Renal pelvis (tissue), 1 donor: ENCODE measurements at regions not wholly inside any gene's neighbourhood (a gene's known extent, or its start where the extent isn't known, plus 50 kb on each side); places are given as distances from the start of the nearest gene placed in this dataset.
"Not testable (repeated sequence)": the region's sequence is repeated elsewhere in the genome, so short reads cannot be mapped to it uniquely, and the experiment has no call there.

Experiments used
- DNase-seq: peaks from one replicate; pipeline ENCODE4 v3.0.0-alpha.2; 2013

DNA sequence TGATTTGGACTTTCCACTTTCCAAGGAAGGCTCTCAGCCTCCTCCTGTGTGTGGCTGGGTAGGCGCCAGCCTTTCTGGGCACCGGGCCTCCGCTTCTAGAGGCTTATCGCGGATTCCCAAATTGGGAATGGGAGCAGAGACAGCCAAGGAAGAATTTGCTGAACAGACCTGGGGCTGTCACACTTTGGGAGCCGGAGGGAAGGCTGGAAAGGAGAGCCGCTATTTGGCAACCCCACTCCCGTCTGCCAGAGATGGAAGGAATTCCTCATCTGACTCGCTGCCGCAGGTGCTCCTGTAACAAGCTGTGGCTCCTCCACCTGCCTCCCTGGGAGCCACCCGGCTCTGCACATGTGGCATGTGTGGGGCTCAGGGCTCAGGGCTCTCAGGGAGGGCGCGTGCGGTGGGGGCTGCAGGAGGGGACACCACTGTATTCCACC lies 50.8 kb upstream of the ECHDC3 start:
- no peak for DNase-seq

DNA sequence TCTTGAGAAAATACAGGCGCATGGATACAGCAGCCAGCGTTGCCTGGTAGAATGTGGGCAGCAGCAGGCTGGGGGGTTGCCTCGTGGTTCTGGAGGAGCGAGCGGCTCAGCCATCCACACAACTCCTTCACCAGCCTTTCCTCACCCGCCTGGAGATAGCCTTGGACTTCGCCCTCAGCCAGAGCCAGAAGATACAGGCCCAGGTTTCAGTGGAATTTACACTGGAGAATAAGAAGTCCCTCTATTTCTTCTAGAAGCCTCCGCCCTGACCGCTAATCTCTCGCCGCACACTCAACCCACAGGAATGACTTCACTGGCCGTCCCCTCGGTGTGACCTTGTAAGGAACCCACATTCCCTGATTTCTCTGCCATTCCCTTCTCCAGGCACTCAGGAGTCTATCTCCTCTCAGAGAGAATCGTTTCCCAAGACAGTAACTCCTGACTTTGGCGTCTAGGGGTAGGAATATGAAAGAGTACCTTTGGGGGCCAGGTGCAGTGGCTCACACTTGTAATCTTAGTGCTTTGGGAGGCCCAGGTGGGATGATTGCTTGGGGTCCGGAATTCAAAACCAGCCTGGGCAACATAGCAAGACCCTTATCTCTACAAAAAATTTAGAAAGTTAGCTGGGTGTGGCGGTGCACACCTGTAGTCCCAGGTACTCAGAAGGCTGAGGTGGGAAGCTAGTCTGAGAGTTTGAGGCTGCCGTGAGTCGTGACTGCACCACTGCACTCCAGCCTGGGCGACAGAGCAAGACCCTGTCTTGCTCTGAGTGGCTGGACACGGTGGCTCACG lies 52.0 kb upstream of the ECHDC3 start:
- no peak for DNase-seq

DNA sequence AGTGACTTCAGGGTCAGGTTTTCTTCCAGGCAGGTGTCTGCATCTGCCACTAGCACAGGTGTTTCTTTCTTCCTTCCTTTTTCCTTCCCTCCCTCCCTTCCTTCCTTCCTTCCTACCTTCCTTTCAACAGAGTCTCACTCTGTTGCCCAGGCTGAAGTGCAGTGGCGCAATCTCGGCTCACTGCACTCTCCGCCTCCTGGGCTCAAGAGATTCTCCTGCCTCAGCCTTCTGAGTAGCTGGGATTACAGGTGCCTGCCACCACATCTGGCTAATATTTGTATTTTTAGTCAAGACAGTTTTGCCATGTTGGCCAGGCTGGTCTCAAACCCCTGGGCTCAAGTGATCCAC lies 53.8 kb upstream of the ECHDC3 start:
- not testable (repeated sequence) for DNase-seq

DNA sequence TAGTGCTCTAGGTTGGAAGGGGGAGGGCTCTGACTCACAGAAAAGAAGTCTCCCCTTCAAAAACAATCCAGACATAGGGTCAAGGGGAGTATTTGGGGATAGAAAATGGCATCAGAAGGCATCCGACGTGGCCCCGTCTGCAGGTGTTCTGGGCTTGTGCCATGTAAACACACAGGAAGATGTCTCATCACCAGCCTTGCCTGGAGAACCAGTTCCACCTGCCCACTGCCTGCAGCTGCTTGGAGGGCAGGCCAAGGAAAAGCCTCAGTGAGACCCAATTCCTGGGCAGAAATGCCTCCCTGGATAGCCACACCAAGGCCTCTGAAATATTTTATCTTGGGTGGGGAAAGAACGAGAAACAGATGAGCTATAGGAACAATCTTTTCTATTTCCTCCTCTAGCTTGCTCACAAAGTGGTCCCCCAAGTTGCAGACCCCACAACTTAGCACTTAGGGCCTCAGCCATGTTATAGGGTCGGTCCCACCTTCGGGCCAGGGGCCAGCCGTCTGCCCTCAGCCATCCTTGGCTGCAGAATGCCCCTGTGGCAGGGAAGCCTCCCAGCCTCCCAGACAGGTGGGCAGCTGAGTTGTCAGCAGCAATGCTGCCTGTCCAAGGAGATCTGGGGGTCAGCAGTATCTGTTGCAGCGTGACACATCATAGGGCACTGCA lies 54.3 kb upstream of the ECHDC3 start:
- no peak for DNase-seq

DNA sequence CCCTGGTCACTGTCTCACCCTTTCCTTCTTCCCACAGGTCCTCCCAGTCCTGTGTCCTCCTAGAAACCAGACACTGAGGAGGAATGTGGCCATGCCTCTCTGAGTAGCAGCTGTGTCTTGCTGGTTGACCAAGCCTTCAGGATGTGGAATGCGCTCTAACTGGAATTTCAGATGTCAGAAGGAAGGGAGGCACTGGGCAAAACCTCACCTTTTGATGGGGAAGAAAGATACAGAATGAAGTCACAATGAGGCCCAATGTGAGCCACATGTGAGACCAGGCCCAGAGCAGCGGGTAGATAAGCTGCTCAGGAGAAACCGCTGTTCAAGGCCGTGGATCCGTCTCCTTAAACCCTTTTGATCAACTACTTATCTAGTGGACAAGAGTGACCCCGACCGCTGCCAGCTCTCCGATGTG lies 54.8 kb upstream of the ECHDC3 start:
- DNase-seq, result peak; percentile 80

DNA sequence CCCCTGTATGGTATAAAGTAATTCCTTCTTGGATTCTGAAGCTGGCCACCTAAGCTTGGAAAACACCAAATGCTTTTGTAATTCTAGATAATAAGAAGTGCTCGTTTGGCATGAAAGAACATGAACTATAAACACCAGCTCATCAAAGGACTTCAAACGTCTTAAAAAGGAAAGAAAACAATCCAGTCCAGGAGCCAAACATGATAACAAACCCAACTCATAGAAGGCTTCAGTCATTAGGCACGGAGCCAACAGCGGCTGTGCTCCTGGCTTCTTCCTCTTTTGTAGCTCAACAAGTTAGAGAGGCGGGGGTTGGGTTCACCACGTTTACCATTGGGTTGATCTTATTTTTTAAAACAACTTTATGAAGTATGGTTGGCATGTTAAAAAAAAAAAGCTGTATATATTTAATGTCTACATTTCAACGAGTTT lies 56.4 kb upstream of the ECHDC3 start:
- peak; percentile 73 for DNase-seq

DNA sequence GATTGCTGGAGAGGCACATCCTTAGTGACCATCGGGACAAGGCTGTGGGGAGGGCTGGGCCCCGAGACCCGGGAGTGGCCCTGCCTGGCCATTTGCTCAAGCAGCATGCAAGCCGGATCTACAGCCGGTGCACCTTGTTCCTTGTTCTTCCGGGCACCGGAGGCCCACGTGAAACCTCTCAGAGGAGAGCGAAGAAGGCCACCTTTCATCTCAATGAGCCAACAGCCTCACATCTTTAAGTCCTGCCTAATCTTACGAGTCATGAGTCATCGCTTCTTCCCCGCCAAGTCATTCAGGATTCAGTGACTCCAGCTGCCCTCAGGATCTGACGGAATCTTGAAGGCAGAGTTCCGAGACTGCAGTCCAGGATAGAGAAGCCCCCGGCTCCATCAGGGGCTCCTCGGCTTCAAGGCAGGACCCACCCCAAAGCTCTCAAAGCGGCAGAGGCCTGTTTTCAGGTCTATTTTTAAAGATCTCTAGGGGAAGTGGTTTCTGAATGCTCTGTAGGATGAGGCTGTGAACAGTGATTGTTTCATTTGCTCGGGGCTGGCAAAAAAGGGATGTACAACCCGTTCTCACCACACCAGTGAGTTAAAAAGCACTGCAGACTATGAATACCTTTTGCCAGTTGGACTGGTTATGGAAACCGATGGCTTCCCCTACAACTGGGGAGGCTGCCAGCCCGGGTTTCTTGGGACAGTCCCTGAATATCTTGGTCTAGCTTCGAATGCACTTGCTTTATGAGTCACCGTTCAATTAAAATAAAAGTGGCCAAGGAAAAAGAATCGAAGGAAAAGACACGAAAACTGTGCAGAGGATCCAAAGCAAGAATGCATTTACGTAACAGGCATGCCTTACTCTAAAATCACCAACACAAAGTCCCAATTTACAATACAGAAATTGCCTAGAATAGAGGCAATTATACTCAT lies 57.2 kb upstream of the ECHDC3 start:
- DNase-seq, result no peak

DNA sequence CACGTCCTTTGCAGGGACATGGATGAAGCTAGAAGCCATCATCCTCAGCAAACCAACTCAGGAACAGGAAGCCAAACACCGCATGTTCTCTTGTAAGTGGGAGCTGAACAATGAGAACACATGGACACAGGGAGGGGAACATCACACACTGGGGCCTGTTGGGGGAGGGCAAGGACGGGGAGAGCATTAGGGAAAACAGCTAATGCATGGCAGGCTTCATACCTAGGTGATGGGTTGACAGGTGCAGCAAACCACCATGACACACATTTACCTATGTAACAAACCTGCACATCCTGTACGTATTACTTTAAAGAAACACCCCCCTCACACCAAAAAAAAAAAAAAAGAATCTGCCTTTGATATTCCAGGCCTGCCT lies 57.9 kb upstream of the ECHDC3 start:
- not testable (repeated sequence) for DNase-seq

DNA sequence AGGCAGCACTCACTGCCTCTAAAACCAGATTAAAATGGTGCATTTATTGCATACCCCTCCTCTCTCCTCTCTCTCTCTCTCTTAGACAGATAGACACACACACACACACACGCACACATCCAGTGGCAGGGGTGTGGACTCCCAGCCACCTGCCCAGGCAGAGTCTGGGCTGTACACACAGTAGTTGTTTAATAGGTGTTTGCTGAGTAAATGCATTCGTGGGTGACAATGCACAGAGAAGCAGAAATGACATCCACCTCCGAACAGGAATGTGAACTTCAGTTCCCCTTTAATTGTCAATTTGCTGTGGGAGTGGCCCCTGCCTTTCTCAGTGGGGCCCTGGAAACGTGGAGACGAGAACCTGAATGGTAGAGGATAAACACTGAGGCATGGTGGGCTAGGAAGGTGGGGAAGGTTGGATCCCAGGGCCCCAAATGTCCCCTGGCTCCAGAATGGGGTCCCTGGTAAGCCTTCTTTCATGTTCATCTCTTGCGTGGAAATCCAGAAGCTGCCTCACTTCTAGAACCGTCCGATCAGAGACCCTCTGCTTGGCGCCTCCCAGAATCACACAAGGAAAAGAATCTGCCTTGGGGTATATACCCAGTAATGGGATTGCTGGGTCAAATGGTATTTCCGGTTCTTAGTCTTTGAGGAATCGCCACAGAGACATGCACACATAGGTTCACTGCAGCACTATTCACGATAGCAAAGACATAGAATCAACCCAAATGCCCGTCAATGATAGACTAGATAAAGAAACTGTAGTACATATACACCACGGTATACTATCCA lies 58.5 kb upstream of the ECHDC3 start:
- no peak for DNase-seq

DNA sequence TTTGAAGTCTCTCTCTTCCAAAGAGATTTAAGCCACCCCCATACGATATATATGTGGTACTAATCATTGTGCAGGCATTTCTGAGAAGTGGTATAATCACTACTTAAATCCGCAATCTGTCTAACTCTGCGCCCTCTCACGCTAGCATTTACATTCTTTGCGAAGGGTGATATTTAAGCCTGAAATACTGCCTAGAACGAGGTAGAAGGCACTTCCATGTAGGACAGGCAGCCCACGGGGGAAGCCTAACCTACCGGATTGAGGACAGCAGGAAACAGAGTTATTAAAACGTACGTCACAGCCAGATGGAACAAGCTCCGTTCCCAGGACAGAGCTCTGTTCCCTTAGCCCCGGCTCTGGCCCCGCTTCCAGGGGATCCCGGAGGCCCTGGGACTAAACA lies 59.3 kb upstream of the ECHDC3 start:
- no peak for DNase-seq

DNA sequence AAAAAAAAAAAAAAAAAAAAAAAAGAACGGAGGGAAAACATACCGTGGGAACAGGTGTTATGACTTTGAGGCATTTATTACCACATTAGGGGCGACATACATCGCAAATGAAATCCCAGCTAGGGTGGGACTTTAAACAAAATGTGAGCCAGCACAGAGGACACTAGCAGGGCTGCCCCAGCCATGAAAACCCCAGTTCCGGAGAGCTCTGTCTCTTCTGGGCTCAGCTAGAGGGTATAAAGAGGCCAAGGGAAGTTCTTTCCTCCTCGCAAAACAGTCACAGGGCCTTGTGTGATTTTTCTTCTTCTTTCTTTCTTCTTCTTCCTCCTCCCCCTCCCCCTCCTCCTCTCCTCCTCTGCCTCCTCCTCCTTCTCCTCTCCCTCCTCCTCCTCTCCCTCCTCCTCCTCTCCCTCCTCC lies 59.9 kb upstream of the ECHDC3 start:
- DNase-seq, result no peak

DNA sequence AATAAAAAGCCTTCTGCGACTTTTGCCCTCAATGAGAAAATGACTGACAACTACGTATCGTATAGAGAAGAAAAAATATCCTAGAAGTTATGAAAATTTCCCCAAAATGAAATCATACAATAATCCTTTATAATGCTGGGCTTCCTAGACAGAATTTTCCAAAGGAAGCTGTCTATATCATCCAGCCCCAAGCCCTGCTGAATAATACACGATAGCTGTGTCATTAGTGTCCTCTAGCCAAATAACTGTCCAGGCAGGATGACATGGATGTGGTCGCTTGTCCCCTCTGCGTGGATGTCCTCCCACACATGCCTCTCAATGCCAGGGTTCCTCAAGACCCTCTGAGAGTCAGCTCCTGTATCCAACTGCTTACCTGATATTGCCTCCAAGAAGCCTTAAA lies 61.7 kb upstream of the ECHDC3 start:
- no peak for DNase-seq

DNA sequence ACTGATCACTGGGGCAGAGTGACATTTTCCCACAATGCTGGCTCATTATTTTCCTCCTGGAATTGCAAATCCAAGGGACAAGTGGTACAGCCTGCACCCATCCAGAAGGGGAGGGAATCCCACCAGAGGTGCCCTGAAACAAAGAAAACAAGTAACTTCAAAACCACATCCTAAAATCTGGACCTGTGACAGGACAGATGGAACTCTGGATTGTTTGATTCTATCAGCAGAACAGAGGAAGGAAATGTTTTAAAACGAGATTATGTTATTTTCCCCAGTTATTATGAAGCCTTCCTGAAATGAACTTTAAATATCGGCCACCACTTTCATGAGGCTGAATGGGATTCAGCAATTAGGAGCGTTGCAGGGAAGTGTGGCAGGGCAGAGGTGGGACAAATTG lies 62.2 kb upstream of the ECHDC3 start:
- DNase-seq, result no peak

DNA sequence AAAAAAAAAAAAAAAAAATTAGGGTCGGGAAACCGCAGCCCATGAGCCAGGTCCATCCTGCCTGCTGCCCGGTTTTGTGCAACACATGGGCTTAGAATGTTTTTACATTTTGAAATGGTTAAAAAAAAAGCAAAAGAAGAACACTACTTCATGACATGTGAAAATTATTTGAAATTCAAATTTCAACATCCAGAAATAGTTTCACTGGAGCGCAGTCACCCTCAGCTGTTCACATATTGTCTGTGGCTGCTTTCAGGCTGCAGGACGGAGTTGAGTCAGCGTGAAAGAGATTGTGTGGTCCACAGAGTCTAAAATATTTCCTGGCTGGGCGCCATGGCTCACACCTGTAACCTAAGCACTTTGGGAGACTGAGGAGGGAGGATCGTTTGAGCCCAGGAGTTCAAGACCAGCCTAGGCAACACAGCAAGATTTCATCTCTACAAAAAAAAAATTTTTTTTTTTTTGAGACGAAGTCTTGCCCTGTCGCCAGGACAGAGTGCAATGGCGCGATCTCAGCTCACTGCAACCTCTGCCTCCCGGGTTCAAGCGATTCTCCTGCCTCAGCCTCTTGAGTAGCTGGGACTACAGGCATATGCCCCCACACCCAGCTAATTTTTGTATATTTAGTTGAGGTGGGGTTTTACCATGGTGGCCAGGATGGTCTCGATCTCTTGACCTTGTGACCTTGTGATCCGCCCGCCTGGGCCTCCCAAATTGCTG lies 63.9 kb upstream of the ECHDC3 start:
- no peak for DNase-seq

DNA sequence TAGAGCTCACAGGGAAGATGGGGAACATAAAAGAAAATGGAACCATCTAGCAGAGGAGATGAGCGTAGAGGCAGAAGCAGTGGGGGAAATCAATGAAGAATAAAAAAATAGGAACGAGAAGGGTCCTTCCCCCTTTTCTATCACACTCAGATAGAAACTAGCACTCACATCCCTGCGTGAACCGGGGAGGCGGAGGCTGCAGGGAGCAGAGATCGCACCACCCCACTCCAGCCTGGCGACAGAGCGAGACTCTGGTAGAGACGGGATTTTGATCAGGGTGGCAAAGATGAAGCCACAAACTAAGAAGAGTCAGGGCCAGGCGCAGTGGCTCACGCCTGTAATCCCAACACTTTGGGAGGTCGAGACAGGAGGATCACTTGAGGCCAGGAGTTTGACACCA lies 64.7 kb upstream of the ECHDC3 start:
- no peak for DNase-seq

DNA sequence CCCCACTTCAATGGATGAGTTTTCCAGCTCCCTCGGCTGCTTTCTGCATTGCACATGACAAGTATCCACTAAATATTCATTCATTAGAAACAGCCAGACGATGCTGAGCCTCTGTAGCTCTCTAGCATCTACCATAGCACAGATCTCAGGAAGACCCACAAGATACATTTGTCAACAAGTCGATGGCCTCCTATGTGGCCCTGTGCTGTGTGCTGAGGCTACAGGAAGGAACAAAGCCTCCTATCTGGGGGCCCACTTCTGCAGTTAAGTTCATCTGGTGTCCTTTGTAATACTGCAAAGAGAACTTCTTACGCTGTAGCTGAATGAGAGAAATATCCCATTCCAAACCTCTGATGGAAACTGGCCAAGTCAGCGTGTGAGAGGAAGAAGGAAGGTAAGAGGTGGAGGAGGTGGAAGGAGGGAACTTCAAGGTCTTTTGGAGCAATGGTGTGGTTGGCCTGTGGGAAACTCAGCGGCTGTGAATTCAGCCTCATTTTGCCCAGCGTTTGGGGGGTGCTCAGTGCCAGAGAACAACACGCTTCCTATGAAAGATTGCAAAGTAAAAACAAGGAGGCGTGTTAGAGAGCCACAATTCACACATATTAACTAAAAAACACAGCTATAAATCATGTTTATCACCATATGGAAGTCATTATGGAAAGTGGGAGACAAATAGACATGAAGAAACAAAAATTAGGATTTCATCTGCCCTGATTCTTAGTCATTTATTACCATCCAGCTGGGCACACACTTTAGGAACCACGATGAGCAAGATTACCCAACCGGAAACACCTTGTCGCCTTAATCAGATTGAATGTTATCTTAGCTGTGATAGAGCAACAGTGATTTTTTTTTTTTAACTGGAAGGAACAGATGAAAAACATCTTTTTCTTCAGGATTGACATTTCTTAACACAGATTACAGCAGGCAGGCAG lies 62.2 kb upstream of the USP6NL start:
- peak; percentile 53 for DNase-seq

DNA sequence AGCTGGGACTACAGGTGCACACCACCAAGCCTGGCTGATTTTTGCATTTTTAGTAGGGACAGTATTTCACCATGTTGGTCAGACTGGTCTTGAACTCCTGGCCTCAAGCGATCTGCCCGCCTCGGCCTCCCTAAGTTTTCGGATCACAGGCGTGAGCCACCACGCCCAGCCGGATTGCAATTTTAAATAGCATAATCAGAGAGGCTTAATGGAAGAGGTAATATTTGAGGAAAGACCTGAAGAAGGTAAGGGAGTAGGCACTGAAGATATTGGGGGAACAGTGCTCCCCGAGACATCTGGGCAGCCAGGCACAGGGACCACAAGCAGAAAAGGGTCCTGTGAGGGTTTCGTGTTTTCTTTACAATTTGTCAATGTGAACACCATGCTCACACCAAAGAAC lies 61.4 kb upstream of the USP6NL start:
- DNase-seq, result no peak

DNA sequence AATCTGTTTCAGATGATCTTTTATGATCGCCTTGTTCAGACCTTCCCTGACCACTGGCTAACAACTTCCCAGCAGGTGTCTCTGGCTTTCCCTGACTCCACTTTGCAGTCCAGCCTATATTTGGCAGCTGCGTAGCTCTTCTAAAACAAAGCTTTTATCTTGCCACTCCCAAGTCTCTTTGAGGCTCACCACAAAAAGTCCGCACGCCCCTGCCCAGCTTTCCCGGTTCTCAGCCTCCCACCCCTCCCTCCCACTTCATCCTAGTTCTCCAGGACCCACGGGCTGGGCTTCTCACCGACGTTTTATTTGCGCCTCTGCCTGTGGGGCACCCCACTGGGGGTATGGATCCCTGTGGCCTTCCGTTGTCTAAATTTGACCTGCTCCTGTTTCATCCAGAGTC lies 58.9 kb upstream of the USP6NL start:
- no peak for DNase-seq

DNA sequence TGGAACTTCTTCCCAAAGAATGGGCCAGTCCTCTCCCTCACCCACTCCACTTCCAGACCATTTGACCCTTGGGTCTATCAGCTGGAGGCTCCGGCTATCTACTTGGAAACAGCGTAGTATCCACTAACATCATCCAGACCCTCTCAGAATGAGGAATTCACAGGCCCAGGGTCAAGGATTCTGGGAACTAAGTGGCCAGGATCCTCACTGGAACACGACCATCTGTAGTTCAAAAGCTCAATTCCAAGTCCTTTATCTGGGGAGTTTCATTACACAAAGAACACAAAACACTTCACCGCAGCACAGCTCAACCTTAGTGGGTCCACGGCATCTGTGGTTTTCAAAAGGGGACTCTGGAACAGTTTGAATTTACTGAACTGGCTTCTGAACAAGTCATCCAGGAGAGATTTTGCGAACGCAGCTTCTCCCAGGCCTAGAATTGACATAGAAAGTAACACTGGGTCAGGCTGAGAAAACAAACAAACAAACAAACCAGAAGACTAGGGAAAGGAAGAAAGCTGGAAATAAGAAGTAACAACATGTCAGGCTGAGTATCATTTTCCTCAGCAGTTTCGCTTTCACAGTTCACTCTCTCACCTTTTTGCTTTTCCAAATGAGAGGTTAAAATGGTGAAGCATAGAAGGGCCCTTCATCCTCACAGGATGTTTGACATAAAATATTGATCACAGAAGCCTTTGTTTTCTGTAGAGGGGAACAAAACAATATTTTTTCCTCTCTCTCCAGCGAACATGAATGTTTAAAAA lies 57.6 kb upstream of the USP6NL start:
- DNase-seq, result no peak
